ENCODE measurements at regions not wholly inside any gene's neighbourhood (a gene's known extent, or its start where the extent isn't known, plus 50 kb on each side); places are given as distances from the start of the nearest gene placed in this dataset.

DNA sequence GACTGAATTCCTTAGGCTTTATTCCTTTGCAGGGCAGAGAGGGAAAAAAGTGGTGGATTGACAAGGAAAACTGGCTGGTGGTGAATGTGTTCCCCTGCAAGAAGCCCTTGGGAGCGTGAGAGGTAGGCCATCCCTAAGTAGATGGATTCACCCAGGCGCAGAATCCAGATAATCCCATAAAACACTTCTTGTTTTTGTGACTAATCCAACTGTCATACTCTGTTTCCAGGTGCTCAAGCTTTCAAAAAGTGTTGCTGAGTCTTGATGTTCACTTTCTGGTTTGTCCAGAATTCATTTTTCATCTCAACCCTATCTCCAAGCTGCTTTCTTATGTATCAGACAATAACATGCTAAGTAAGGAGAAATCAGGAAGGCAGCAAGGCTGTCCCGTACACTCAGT is 250.8 kb upstream of the HABP2 start:
- Mint-ChIP-seq H3K4me3 (no peak overlapping the region), H3K36me3 (ENCODE audit: low read depth) (no peaks in the 10 kb centered on the region), H3K4me1 (no peaks in the 10 kb centered on the region), H3K9me3 (no peaks in the 10 kb centered on the region), H3K27me3 (peaks cover 19% of the 10 kb centered on the region), H3K27ac (no peak overlapping the region)
- no peak for DNase-seq
- CTCF ChIA-PET: no interaction called here
- POLR2A ChIA-PET: no interaction called here

DNA sequence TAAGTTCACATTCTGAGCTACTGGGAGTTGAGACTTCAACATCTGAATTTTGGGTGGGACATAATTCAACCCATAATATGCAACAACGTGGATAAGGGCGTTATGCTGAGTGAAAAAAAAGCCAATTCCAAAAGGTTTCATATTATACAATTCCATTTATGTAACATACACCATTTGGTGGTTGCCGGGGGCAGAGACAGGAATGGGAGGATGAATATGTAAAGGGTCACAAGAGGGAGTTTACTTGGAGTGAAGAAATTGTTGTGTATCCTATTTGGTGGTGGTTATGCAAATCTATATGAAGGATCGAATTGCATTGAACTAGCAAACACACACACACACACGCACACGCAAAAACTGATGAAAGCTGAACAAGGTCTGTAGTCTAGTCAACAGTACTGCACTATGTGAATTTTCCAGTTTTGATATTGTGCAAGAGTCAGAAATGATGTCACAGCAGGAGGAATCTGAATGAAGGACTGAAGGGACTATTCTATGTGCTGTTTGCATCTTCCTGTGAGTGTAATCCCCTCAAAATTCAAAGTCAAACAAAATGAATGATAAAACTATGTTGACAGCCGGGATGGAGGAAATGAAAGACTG is 249.2 kb upstream of the HABP2 start:
- Mint-ChIP-seq H3K4me3 (no peak overlapping the region), H3K36me3 (ENCODE audit: low read depth) (no peaks in the 10 kb centered on the region), H3K9me3 (no peaks in the 10 kb centered on the region), H3K4me1 (no peaks in the 10 kb centered on the region), H3K27ac (no peak overlapping the region), H3K27me3 (peaks cover 12% of the 10 kb centered on the region)
- ChIA-PET CTCF (no interaction called here), POLR2A (no interaction called here)
- DNase-seq: no peak

DNA sequence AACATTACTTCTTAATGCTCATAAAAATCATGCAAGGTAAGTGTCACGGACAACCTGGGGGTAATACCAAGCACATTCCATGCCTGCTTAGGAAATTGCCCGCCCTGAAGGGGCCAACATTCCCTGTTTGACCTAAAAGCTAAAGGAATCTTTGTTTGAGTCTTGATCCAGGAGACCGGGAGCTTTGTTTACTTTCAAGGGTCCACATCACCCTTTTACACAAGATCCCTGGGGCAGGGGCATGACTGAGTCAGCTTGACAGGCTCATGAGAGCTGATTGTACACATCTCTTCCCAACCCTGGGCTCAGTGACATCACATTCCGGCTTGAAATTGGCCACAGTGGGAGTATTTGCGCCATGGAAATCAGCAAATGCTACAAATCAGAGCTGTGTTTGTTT is 248.1 kb upstream of the HABP2 start:
- H3K36me3 Mint-ChIP-seq (ENCODE audit: low read depth): no peaks in the 10 kb centered on the region
- no peaks in the 10 kb centered on the region for H3K9me3 Mint-ChIP-seq
- H3K4me1 Mint-ChIP-seq: no peaks in the 10 kb centered on the region
- H3K27ac Mint-ChIP-seq: no peak overlapping the region
- H3K4me3 Mint-ChIP-seq: no peak overlapping the region
- DNase-seq: no peak
- CTCF ChIA-PET: no interaction called here
- peaks cover 6% of the 10 kb centered on the region for H3K27me3 Mint-ChIP-seq
- POLR2A ChIA-PET: no interaction called here

- no peaks in the 10 kb centered on the region for H3K36me3 Mint-ChIP-seq (ENCODE audit: low read depth)
- ChIA-PET CTCF (interaction anchor here (1.3 kb wide), 1 partner anchor 10 kb away, joined by 5 read pairs; no protein-coding TSS in a partner anchor), POLR2A (no interaction called here)
- peaks cover 2% of the 10 kb centered on the region for H3K27me3 Mint-ChIP-seq
- no peak for DNase-seq
- no peak overlapping the region for H3K27ac Mint-ChIP-seq
- no peaks in the 10 kb centered on the region for H3K4me1 Mint-ChIP-seq
- no peaks in the 10 kb centered on the region for H3K9me3 Mint-ChIP-seq
- H3K4me3 Mint-ChIP-seq: no peak overlapping the region
Measured at GRCh38 chr10:113305871-113306270, 247.0 kb upstream of the HABP2 start.

DNA sequence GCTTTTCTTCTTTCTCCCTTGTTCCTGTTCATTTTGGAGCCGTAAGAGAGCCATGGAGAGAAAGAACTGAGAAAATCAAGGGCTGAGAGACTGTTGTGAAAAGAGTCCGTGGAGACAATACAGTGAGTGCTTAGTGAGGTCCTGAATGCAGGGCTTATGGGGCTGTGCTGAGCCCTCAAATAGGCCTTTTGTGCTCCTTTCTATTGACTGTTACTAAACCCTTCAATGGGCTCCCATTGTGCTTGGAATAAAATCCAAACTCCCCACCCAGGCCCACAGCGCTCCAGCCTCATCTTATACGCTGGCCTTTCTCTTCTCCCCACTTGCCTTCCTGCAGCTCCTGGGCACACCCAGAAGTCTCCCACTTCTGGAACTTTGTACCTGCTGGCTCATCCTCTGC is 243.1 kb upstream of the HABP2 start:
- POLR2A ChIA-PET: no interaction called here
- Mint-ChIP-seq H3K9me3 (peaks cover 2% of the 10 kb centered on the region), H3K27ac (no peak overlapping the region), H3K27me3 (no peaks in the 10 kb centered on the region), H3K36me3 (ENCODE audit: low read depth) (no peaks in the 10 kb centered on the region), H3K4me3 (no peak overlapping the region), H3K4me1 (no peaks in the 10 kb centered on the region)
- CTCF ChIA-PET: no interaction called here
- DNase-seq: no peak

DNA sequence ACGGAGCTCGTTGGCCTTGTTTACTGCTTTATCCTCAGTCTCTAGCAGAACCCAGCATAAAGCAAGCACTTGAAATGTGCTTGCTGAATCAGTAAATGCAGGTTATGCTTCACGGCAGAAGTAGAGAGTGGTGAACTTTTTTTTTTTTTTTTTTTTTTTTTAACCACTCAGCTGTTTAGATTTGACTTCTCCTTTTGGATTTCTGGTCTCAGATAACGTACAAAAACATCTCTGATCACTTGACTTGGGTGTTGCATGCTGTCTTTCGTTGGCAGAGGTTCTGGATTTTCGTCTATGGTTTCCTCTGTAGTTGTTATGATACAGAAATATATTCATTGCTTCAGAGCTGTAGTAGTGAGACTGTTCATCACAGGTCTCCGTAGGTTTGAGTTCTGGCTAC is 242.5 kb upstream of the HABP2 start:
- H3K4me1 Mint-ChIP-seq: no peaks in the 10 kb centered on the region
- H3K27ac Mint-ChIP-seq: no peak overlapping the region
- CTCF ChIA-PET: no interaction called here
- no peak for DNase-seq
- POLR2A ChIA-PET: no interaction called here
- H3K27me3 Mint-ChIP-seq: no peaks in the 10 kb centered on the region
- no peak overlapping the region for H3K4me3 Mint-ChIP-seq
- H3K9me3 Mint-ChIP-seq: peaks cover 2% of the 10 kb centered on the region
- no peaks in the 10 kb centered on the region for H3K36me3 Mint-ChIP-seq (ENCODE audit: low read depth)

DNA sequence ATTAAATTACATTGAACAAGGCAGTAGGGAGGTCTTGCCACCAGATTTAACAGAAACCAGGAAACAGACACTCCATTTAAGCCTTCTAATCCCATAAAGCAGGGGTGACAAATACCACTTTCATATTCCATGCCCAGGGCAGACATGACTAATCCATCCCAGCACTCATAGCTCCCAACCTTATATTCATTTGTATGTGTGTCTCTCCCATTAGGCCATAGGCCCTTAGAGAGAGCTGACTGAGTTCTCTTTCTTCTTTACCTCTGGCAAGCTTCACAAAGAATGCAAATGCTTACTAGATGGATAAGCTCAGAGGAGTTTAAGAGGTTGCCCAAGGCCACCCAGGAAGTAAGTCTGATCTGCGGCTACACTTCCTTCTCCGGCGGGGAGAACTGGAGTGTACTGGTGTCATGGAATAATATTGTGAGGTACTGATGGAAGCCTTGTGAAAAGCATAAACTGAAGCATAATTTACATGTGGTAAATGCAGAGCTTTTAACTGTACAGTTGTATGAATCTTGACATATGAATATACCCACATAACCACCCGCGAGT is 239.7 kb upstream of the HABP2 start:
- H3K36me3 Mint-ChIP-seq (ENCODE audit: low read depth): no peaks in the 10 kb centered on the region
- no peak overlapping the region for H3K4me3 Mint-ChIP-seq
- H3K4me1 Mint-ChIP-seq: no peaks in the 10 kb centered on the region
- DNase-seq: no peak
- no peaks in the 10 kb centered on the region for H3K27me3 Mint-ChIP-seq
- H3K27ac Mint-ChIP-seq: no peak overlapping the region
- ChIA-PET CTCF (interaction anchor here (1.2 kb wide), 1 partner anchor 9 kb away, joined by 4 read pairs; no protein-coding TSS in a partner anchor), POLR2A (no interaction called here)
- peaks cover 2% of the 10 kb centered on the region for H3K9me3 Mint-ChIP-seq

DNA sequence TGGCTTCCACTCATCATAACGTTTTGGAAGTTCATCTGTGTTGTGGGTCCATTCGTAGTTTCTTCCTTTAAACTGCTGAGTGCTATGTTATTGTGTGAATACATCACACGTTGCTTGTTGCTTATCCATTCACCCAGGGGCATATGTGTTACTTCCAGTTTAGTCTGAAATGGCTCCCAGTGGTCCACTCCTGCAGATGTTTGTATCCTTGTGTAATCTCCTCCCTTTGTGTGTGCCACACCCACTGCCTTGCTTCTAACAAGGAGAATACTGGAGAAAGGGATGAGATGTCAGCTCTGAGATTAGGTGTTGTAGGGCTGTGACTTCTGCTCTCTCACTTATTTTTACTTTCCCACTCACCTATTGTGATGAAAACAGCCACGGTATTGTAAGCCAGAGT is 239.1 kb upstream of the HABP2 start:
- no peak for DNase-seq
- no peaks in the 10 kb centered on the region for H3K36me3 Mint-ChIP-seq (ENCODE audit: low read depth)
- ChIA-PET POLR2A (no interaction called here), CTCF (interaction anchor here (1.2 kb wide), 1 partner anchor 8 kb away, joined by 4 read pairs; no protein-coding TSS in a partner anchor)
- H3K4me3 Mint-ChIP-seq: no peak overlapping the region
- H3K27me3 Mint-ChIP-seq: no peaks in the 10 kb centered on the region
- H3K27ac Mint-ChIP-seq: no peak overlapping the region
- no peaks in the 10 kb centered on the region for H3K4me1 Mint-ChIP-seq
- H3K9me3 Mint-ChIP-seq: peaks cover 2% of the 10 kb centered on the region

DNA sequence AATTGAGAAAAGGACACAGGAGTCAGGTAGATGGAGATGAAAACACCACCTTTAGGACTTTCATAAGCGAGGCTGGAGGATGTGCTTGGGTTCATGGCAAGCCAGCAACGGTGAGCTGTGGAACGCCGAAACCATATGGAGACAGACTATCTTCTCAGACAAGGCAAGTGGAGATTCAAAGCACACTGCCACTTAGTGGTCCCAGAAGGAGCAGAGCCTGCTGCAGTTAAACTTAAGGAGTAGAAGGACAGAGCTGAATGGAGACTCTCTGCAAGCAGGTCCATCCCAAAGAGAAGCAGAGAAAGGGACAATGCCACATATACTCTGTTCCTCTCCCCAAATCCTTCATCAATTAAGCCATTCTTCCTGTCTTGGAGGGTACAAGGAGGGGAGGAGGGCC is 236.3 kb upstream of the HABP2 start:
- H3K4me1 Mint-ChIP-seq: no peaks in the 10 kb centered on the region
- H3K4me3 Mint-ChIP-seq: no peak overlapping the region
- ChIA-PET POLR2A (no interaction called here), CTCF (no interaction called here)
- peaks cover 2% of the 10 kb centered on the region for H3K9me3 Mint-ChIP-seq
- no peaks in the 10 kb centered on the region for H3K36me3 Mint-ChIP-seq (ENCODE audit: low read depth)
- H3K27ac Mint-ChIP-seq: no peak overlapping the region
- no peak for DNase-seq
- no peaks in the 10 kb centered on the region for H3K27me3 Mint-ChIP-seq

- H3K27me3 Mint-ChIP-seq: no peaks in the 10 kb centered on the region
- no peak overlapping the region for H3K4me3 Mint-ChIP-seq
- DNase-seq: no peak
- CTCF ChIA-PET: no interaction called here
- POLR2A ChIA-PET: interaction anchor here (0.6 kb wide), 1 partner anchor 11 kb away, joined by 3 read pairs; no protein-coding TSS in a partner anchor
- no peak overlapping the region for H3K27ac Mint-ChIP-seq
- H3K36me3 Mint-ChIP-seq (ENCODE audit: low read depth): no peaks in the 10 kb centered on the region
- H3K9me3 Mint-ChIP-seq: peaks cover 2% of the 10 kb centered on the region
- H3K4me1 Mint-ChIP-seq: no peaks in the 10 kb centered on the region
Measured at GRCh38 chr10:113317489-113317888, 235.4 kb upstream of the HABP2 start.

DNA sequence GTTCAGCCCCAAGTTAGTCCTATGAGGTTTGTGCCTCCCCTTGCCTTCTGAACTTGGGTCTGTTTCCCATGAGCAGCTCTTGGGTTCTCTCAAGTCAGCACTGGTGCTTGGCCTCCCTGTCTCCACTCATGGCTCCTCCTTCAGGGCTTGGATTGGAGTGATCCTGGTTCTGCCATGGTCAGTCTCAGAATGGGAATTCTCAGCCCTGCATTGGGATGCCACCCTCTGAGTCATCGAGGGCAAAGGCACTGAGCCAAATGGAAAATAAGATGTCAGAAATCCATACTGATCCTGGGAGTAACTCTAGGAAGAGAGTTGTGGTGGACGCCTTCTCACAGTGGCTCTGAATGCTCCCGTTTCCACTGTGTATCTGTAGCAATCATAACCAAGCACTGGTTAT is 233.4 kb upstream of the HABP2 start:
- ChIA-PET POLR2A (no interaction called here), CTCF (no interaction called here)
- no peak for DNase-seq
- Mint-ChIP-seq H3K4me3 (no peak overlapping the region), H3K27ac (no peak overlapping the region), H3K36me3 (ENCODE audit: low read depth) (no peaks in the 10 kb centered on the region), H3K27me3 (no peaks in the 10 kb centered on the region), H3K9me3 (no peaks in the 10 kb centered on the region), H3K4me1 (no peaks in the 10 kb centered on the region)

DNA sequence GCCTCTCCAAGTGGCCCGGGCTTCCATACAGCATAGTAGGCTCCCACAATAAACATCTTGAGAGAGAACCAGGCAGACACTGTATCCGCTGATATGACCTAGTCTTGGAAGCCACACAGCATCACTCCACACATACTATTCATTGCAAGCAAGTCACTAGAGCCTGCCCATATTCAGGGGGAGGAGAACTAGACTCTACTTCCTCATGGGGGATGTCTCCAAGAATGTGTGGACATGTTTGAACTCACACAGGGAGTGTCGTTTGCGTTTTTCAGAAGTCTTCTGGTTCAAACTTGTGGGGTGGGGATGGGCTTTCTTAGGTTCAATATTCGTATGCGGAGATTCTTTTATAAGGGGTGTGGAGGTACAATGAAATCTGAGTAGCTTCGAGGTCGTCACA is 232.6 kb upstream of the HABP2 start:
- ChIA-PET CTCF (no interaction called here), POLR2A (no interaction called here)
- DNase-seq: no peak
- H3K36me3 Mint-ChIP-seq (ENCODE audit: low read depth): no peaks in the 10 kb centered on the region
- no peaks in the 10 kb centered on the region for H3K4me1 Mint-ChIP-seq
- no peaks in the 10 kb centered on the region for H3K27me3 Mint-ChIP-seq
- H3K9me3 Mint-ChIP-seq: no peaks in the 10 kb centered on the region
- H3K4me3 Mint-ChIP-seq: no peak overlapping the region
- no peak overlapping the region for H3K27ac Mint-ChIP-seq

DNA sequence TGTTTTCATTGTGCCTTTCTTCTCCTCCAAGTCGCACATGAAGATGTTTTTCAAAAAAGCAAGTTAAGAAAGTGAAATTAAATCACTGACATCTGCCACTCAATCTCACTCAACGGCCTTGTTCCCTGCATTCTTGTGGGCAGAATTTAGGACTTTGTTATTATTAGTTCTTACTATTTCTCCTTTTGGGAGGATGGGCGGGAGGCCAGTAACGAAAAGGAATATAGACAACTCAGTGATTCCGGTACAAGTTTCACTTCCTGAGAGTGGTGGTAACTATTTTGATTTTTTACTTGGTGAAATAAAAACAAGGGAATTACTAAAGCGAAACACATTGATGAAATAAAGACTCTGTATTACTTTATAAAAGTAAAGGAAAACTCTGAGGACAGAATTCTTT is 231.9 kb upstream of the HABP2 start:
- CTCF ChIA-PET: no interaction called here
- Mint-ChIP-seq H3K4me3 (no peak overlapping the region), H3K27ac (no peak overlapping the region), H3K9me3 (no peaks in the 10 kb centered on the region), H3K4me1 (no peaks in the 10 kb centered on the region), H3K27me3 (no peaks in the 10 kb centered on the region), H3K36me3 (ENCODE audit: low read depth) (no peaks in the 10 kb centered on the region)
- DNase-seq: no peak
- POLR2A ChIA-PET: no interaction called here

- CTCF ChIA-PET: interaction anchor here (0.9 kb wide), 1 partner anchor 33 kb away, joined by 3 read pairs; no protein-coding TSS in a partner anchor
- POLR2A ChIA-PET: no interaction called here
- no peaks in the 10 kb centered on the region for H3K27me3 Mint-ChIP-seq
- no peaks in the 10 kb centered on the region for H3K9me3 Mint-ChIP-seq
- H3K4me3 Mint-ChIP-seq: no peak overlapping the region
- no peak for DNase-seq
- H3K36me3 Mint-ChIP-seq (ENCODE audit: low read depth): no peaks in the 10 kb centered on the region
- H3K4me1 Mint-ChIP-seq: no peaks in the 10 kb centered on the region
- H3K27ac Mint-ChIP-seq: no peak overlapping the region
Measured at GRCh38 chr10:113322843-113323242, 230.0 kb upstream of the HABP2 start.

All from activated CD4-positive, alpha-beta T cell treated with anti-CD3 and anti-CD28 coated beads, Interleukin-2, amount 10 ng/mL, durations not matched to agents 7 days and 5 days (primary cell).